HG03039 (cell line): ENCODE measurements at regions not wholly inside any gene's neighbourhood (a gene's known extent, or its start where the extent isn't known, plus 50 kb on each side); places are given as distances from the start of the nearest gene placed in this dataset.

Experiments
- ATAC-seq: cut with Tn5 transposase; IDR thresholded peaks from one replicate; pipeline ENCODE4 v1.9.1; 2021; ENCODE audit warnings: mild to moderate bottlenecking, moderate library complexity; ENCODE audit not compliant: unreplicated experiment

- ATAC-seq = no peak
Measured at GRCh38 chr3:6120786-6121185, 740.1 kb upstream of the GRM7 start.

GRCh38 chr3:6124875-6125274, 736.0 kb upstream of the GRM7 start:
- ATAC-seq = no peak

- ATAC-seq = no peak
Measured at GRCh38 chr3:6125520-6125919, 735.4 kb upstream of the GRM7 start.

DNA sequence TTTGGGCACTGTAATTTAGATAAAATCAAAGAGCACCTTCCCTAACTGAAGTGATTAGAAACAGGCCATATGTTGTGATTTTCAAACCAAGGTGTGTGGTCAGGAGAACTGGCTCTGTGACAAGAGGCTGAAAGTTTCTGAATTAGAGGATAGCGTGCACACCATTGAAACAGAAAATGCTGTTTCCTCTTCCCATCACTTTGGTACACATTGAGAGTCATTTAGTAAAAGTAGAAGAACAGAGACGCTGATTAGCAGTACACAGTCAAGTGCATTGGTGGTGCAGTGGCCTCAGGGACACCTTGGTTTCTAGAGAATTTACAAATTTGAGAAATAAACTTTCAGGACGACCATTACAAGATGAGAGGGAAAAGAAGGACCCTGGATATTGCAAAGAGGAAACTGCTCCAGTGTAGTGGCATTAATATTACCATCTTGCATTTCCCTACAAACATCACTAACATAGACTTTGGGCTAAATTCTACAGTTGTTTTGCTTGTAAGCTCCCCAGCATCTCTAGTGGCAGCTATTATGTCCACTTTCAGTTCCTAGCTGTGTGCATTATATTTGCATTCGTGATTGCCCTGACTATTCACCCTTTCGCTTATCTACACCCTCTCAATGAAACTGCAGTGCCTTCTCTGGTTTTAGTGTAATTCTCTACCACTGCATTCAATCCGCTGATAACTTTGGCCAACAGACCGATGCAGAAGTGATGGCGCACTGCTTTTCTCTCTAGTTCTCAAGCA, 728.1 kb upstream of the GRM7 start:
- ATAC-seq = no peak

- no peak for ATAC-seq
Measured at GRCh38 chr3:6142707-6143106, 718.2 kb upstream of the GRM7 start.

DNA sequence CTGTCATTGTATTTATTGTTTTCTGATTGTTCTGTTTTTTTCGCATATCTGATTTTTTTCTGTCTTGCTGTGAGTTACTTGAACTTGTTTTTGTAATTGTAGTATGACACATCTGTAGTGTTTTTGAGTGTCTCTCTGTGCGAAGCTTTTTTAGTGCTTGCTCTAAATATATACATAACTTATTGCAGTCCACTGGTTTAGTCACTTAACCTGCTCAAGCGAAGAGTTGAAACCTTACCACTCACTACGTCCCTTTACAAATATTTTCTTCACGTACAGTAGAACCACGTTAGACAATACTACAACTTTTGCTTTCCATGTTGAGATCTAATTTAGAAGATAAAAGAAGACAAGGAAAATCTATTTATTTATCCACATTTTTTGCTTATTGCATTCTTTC, 713.0 kb upstream of the GRM7 start:
- no peak for ATAC-seq

- no peak for ATAC-seq
Measured at GRCh38 chr3:6155650-6156338, 705.1 kb upstream of the GRM7 start.

- no peak for ATAC-seq
Measured at GRCh38 chr3:6165951-6166350, 695.0 kb upstream of the GRM7 start.

DNA sequence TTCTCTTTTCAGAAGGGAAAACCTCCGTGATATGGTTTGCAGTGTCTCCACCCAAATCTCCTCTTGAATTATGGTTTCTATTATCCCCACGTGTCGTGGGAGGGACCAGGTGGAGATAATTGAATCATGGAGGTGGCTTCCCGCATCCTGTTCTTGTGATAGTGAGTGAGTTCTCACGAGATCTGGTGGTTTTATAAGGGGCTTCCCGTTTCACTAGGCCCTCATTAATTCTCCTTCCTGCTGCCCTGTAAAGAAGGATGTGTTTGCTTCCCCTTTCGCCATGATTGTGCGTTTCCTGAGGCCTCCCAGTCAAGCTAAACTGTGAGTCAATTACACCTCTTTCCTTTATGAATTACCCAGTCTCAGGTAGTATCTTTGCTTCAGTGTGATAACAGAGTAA, 692.7 kb upstream of the GRM7 start:
- no peak for ATAC-seq

DNA sequence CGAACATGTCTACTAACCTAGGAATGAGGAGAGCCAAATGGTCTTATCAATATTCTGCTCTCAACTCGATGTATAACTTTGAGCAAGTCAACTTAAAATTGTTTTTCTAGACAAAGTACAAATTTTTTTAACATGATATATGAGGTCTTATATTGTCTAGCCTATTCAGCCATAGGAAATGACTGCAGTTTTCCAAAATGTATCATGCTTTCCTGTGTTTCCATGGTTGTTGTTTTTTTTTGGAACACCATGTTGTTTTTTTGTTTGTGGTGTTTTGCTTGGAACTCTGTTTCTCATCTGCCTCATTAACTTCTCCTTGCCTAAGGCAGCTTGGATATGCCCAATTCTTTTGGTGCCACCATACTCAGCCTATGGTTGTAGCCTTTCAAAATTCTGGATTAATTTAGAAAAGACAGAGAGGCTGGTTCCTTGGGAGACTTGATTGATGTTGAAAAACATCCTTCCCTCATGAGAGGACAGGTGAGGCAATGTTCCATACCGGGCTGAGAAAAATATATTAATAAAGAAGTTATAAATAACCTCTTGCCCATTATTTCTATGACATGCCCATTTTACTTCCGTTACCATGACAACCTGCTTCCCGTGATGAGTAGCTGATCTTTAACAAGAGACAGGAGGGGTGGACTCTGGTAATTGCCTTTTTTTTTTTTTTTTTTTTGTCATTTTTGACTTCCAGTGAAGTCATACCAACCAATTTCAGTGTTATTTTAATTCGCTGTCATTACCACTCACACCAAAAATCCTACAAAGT, 687.9 kb upstream of the GRM7 start:
- no peak for ATAC-seq

DNA sequence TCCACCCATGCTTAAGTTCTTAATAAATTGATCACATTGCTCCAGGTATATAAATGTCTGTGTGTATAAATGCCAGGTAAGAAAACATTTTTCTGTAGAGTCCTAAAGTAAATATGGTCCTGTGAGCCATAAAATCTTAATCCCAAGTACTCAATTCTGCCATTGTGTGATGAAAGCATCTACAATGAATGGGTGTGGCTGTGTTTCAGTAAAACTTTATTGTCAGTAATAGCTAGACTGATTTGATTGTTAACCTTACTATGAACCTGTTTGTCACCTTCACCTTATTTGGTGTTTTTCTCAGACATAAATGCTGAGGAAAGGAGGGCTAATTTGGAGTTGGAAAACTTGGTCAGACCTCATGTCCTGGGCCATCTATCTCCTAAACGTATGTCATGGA, 683.5 kb upstream of the GRM7 start:
- ATAC-seq = no peak

DNA sequence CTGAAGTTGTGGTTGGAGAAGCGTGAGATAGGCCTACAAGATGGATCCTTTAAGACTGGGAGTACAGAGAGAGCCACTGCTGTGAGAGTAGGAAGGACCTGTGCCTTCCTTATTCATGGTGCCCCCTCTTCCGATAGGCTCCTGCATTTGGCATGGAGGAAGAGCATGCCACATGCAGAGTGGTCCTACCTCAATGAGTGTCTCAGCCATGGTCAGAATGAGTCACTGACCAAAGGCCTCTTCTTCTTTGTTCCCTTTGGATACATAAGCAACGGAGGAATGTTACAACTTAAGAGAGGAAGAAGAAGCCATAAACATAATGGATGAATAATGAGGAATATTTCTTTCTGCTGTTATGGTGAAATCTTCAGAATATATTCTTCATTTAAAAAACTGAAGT, 681.2 kb upstream of the GRM7 start:
- ATAC-seq = no peak

GRCh38 chr3:6180171-6180570, 680.7 kb upstream of the GRM7 start:
- ATAC-seq = no peak

GRCh38 chr3:6182476-6182875, 678.4 kb upstream of the GRM7 start:
- no peak for ATAC-seq

GRCh38 chr3:6182909-6183308, 678.0 kb upstream of the GRM7 start:
- ATAC-seq = no peak

DNA sequence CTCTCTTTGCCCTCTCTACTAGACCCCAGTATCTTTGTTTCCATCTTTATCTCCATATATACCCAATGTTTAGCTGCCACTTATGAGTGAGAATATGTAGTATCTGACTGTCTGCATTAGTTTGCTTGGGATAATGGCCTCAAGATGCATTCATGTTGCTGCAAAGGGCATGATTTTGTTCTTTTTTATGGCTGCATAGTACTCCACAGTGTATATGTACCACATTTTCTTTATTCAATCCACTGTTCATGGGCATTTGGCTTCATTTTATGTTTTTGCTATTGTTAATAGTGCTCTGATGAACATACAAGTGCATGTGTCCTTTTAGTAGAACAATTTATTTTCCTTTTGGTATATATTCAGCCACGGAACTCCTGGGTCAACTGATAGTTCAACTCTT, 671.5 kb upstream of the GRM7 start:
- ATAC-seq = no peak

GRCh38 chr3:6204891-6205290, 656.0 kb upstream of the GRM7 start:
- no peak for ATAC-seq

DNA sequence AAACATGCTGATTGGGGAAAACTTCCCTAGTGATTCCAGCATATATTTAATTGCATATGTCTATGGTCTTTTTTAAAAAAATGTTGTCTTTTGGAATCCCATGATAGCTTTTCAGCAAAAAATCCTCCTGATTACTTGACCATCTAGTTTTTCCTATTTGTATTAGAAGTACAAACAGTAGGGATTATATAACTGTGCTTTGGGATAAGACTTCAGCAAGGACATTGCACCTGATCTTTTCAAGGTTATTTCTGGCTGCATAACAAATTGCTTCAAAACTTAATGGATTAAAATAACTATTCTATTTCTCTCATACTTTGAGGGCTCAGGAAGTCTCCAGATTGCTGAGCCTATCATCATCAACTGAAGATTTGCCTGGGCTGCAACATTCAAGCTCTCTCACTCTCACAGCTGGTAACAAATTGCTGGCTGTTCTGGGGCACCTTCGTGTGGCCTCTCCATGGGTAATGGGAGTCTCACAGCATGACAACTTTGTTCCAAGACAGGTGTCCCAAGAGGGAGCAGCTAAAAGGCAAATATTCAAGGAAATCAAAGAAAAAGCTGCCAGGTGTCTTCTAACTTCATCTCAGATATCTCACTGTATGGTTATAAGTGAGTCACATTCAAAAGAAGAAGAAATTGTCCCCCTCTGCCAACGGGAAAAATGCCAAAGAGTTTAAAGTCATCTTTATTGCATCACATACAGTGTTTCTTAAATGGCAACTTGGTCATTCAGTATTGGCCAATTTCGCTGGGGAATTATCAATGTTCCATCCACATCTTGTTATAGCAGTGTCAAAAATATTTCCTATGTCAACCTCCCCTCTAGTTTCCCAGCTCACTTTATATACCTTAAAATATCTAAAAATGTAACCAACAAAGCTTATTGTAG, 644.5 kb upstream of the GRM7 start:
- ATAC-seq = no peak

DNA sequence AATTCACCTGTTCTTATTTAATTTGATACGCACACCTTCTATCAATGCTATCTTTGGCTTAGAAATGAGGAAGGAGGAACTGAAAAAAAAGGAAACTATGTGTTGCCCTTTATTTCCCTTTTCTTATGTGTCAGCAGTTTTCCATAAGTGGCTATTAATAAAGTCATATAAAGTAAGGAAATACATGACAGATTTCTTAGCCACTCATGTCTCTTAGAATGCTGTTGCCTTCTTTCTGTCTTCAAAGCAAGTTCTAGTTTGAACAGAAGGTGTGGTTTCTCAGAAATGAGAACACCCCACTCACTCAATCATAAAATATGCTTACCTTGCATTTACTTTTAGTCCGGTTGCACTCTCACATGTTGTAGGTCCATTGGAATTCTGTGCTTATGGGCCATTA, 640.5 kb upstream of the GRM7 start:
- ATAC-seq = no peak

DNA sequence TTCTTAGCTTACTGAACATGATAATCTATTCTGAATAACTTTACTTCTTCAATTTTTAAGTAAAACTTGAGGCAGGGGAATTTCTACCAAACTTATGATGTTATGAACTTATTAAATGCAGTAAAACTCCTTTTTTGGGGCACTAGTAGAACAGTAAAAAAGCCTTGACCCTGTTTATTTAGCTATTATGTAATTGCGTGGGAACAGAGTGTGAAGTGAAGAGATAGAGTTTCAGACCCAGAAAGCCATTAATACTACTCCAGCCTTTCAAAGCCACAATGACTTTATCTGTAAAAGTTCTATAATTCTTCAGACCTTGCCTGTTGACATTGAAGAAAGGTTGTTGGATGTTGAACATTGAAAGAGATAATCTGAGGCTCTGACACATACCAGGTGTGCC, 638.8 kb upstream of the GRM7 start:
- ATAC-seq = no peak

DNA sequence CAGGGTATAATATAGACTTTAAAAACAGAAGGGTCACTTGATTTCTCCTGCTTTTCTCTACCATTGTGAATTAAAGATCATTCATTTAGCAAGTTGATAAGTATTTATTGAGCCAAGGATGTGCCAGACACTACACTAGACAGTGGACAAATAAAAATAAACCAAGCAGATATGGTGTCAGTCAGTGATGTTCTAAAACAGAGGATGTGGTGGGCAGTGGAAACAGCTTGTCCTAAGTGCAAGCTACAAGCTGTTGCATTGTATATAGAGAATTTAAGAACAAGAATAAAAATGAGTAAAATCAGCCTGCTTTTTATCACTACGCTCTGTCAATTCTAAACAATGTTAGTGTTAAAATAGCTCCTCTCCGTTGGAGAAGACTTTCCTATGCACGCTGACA, 637.3 kb upstream of the GRM7 start:
- ATAC-seq = no peak
